ENCODE measurements at regions not wholly inside any gene's neighbourhood (a gene's known extent, or its start where the extent isn't known, plus 50 kb on each side); places are given as distances from the start of the nearest gene placed in this dataset.

- Histone ChIP-seq H3K9ac (ENCODE audit: low read depth in 1 of 2, low read length in 2 of 2) (no peak overlapping the region), H3K4me1 (ENCODE audit: control insufficient read depth in 2 of 2, insufficient read depth in 2 of 2, low read length in 2 of 2) (peaks cover 4 to 7% of the 10 kb centered on the region in 2 donors), H3K9me3 (ENCODE audit: control insufficient read depth in 2 of 2, low read length in 2 of 2) (no peaks in the 10 kb centered on the region), H3K27ac (ENCODE audit: low read depth in 2 of 2, low read length in 2 of 2) (no peak overlapping the region), H3K27me3 (ENCODE audit: control insufficient read depth in 2 of 2, insufficient read depth in 2 of 2, low read length in 2 of 2) (no peaks in the 10 kb centered on the region), H3K4me3 (ENCODE audit: low read length in 2 of 2) (no peak overlapping the region), H3K36me3 (ENCODE audit: control insufficient read depth in 2 of 2, insufficient read depth in 2 of 2, low read length in 2 of 2) (no peaks in the 10 kb centered on the region)
These were observed 131.9 kb downstream of the NPR3 start for GRCh38 chr5:32842813-32843530.

- Histone ChIP-seq H3K27me3 (ENCODE audit: control insufficient read depth in 2 of 2, insufficient read depth in 2 of 2, low read length in 2 of 2) (no peaks in the 10 kb centered on the region), H3K27ac (ENCODE audit: low read depth in 2 of 2, low read length in 2 of 2) (no peak overlapping the region), H3K36me3 (ENCODE audit: control insufficient read depth in 2 of 2, insufficient read depth in 2 of 2, low read length in 2 of 2) (no peaks in the 10 kb centered on the region), H3K9ac (ENCODE audit: low read depth in 1 of 2, low read length in 2 of 2) (no peak overlapping the region), H3K4me3 (ENCODE audit: low read length in 2 of 2) (no peak overlapping the region), H3K4me1 (ENCODE audit: control insufficient read depth in 2 of 2, insufficient read depth in 2 of 2, low read length in 2 of 2) (peaks cover 4 to 7% of the 10 kb centered on the region in 2 donors), H3K9me3 (ENCODE audit: control insufficient read depth in 2 of 2, low read length in 2 of 2) (no peaks in the 10 kb centered on the region)
These were observed 132.4 kb downstream of the NPR3 start for GRCh38 chr5:32843531-32843895.

- H3K4me3 ChIP-seq (ENCODE audit: low read length in 2 of 2) = no peak overlapping the region
- H3K9me3 ChIP-seq (ENCODE audit: control insufficient read depth in 2 of 2, low read length in 2 of 2) = no peaks in the 10 kb centered on the region
- no peak overlapping the region for H3K27ac ChIP-seq (ENCODE audit: low read depth in 2 of 2, low read length in 2 of 2)
- no peaks in the 10 kb centered on the region for H3K36me3 ChIP-seq (ENCODE audit: control insufficient read depth in 2 of 2, insufficient read depth in 2 of 2, low read length in 2 of 2)
- peaks cover 4 to 7% of the 10 kb centered on the region in 2 donors for H3K4me1 ChIP-seq (ENCODE audit: control insufficient read depth in 2 of 2, insufficient read depth in 2 of 2, low read length in 2 of 2)
- H3K27me3 ChIP-seq (ENCODE audit: control insufficient read depth in 2 of 2, insufficient read depth in 2 of 2, low read length in 2 of 2) = no peaks in the 10 kb centered on the region
- no peak overlapping the region for H3K9ac ChIP-seq (ENCODE audit: low read depth in 1 of 2, low read length in 2 of 2)
These were observed 134.1 kb downstream of the NPR3 start for GRCh38 chr5:32845171-32845570.

- peaks cover 0 to 3% of the 10 kb centered on the region in 2 donors for H3K4me1 ChIP-seq (ENCODE audit: control insufficient read depth in 2 of 2, insufficient read depth in 2 of 2, low read length in 2 of 2)
These were observed 137.0 kb downstream of the NPR3 start for GRCh38 chr5:32848120-32848519.

GRCh38 chr5:32848681-32849080 lies 137.6 kb downstream of the NPR3 start:
- Histone ChIP-seq H3K4me1 (ENCODE audit: control insufficient read depth in 2 of 2, insufficient read depth in 2 of 2, low read length in 2 of 2) (no peaks in the 10 kb centered on the region), H3K27ac (ENCODE audit: low read depth in 2 of 2, low read length in 2 of 2) (no peak overlapping the region), H3K36me3 (ENCODE audit: control insufficient read depth in 2 of 2, insufficient read depth in 2 of 2, low read length in 2 of 2) (no peaks in the 10 kb centered on the region), H3K9ac (ENCODE audit: low read depth in 1 of 2, low read length in 2 of 2) (no peak overlapping the region), H3K4me3 (ENCODE audit: low read length in 2 of 2) (no peak overlapping the region), H3K27me3 (ENCODE audit: control insufficient read depth in 2 of 2, insufficient read depth in 2 of 2, low read length in 2 of 2) (no peaks in the 10 kb centered on the region), H3K9me3 (ENCODE audit: control insufficient read depth in 2 of 2, low read length in 2 of 2) (no peaks in the 10 kb centered on the region)

More at GRCh38 chr5:32848120-32848519, 137.0 kb downstream of the NPR3 start:
- Histone ChIP-seq H3K27ac (ENCODE audit: low read depth in 2 of 2, low read length in 2 of 2) (no peak overlapping the region), H3K4me3 (ENCODE audit: low read length in 2 of 2) (no peak overlapping the region), H3K9me3 (ENCODE audit: control insufficient read depth in 2 of 2, low read length in 2 of 2) (no peaks in the 10 kb centered on the region), H3K27me3 (ENCODE audit: control insufficient read depth in 2 of 2, insufficient read depth in 2 of 2, low read length in 2 of 2) (no peaks in the 10 kb centered on the region), H3K36me3 (ENCODE audit: control insufficient read depth in 2 of 2, insufficient read depth in 2 of 2, low read length in 2 of 2) (no peaks in the 10 kb centered on the region), H3K9ac (ENCODE audit: low read depth in 1 of 2, low read length in 2 of 2) (no peak overlapping the region)

- H3K9me3 ChIP-seq (ENCODE audit: control insufficient read depth in 2 of 2, low read length in 2 of 2) = no peaks in the 10 kb centered on the region
- H3K27ac ChIP-seq (ENCODE audit: low read depth in 2 of 2, low read length in 2 of 2) = no peak overlapping the region
- no peaks in the 10 kb centered on the region for H3K4me1 ChIP-seq (ENCODE audit: control insufficient read depth in 2 of 2, insufficient read depth in 2 of 2, low read length in 2 of 2)
- no peak overlapping the region for H3K4me3 ChIP-seq (ENCODE audit: low read length in 2 of 2)
- no peak overlapping the region for H3K9ac ChIP-seq (ENCODE audit: low read depth in 1 of 2, low read length in 2 of 2)
- H3K36me3 ChIP-seq (ENCODE audit: control insufficient read depth in 2 of 2, insufficient read depth in 2 of 2, low read length in 2 of 2) = no peaks in the 10 kb centered on the region
- no peaks in the 10 kb centered on the region for H3K27me3 ChIP-seq (ENCODE audit: control insufficient read depth in 2 of 2, insufficient read depth in 2 of 2, low read length in 2 of 2)
These were observed 139.8 kb downstream of the NPR3 start for GRCh38 chr5:32850817-32851496.

GRCh38 chr5:32851559-32852173 lies 140.5 kb downstream of the NPR3 start:
- H3K9ac ChIP-seq (ENCODE audit: low read depth in 1 of 2, low read length in 2 of 2) = no peak overlapping the region
- no peak overlapping the region for H3K27ac ChIP-seq (ENCODE audit: low read depth in 2 of 2, low read length in 2 of 2)

GRCh38 chr5:32852535-32852934 lies 141.4 kb downstream of the NPR3 start:
- no peak overlapping the region for H3K27ac ChIP-seq (ENCODE audit: low read depth in 2 of 2, low read length in 2 of 2)
- no peaks in the 10 kb centered on the region for H3K4me1 ChIP-seq (ENCODE audit: control insufficient read depth in 2 of 2, insufficient read depth in 2 of 2, low read length in 2 of 2)
- no peaks in the 10 kb centered on the region for H3K27me3 ChIP-seq (ENCODE audit: control insufficient read depth in 2 of 2, insufficient read depth in 2 of 2, low read length in 2 of 2)
- H3K9ac ChIP-seq (ENCODE audit: low read depth in 1 of 2, low read length in 2 of 2) = no peak overlapping the region
- H3K36me3 ChIP-seq (ENCODE audit: control insufficient read depth in 2 of 2, insufficient read depth in 2 of 2, low read length in 2 of 2) = no peaks in the 10 kb centered on the region
- H3K4me3 ChIP-seq (ENCODE audit: low read length in 2 of 2) = no peak overlapping the region
- H3K9me3 ChIP-seq (ENCODE audit: control insufficient read depth in 2 of 2, low read length in 2 of 2) = no peaks in the 10 kb centered on the region

More at GRCh38 chr5:32851559-32852173, 140.5 kb downstream of the NPR3 start:
- Histone ChIP-seq H3K4me1 (ENCODE audit: control insufficient read depth in 2 of 2, insufficient read depth in 2 of 2, low read length in 2 of 2) (no peaks in the 10 kb centered on the region), H3K36me3 (ENCODE audit: control insufficient read depth in 2 of 2, insufficient read depth in 2 of 2, low read length in 2 of 2) (no peaks in the 10 kb centered on the region), H3K9me3 (ENCODE audit: control insufficient read depth in 2 of 2, low read length in 2 of 2) (no peaks in the 10 kb centered on the region), H3K4me3 (ENCODE audit: low read length in 2 of 2) (no peak overlapping the region), H3K27me3 (ENCODE audit: control insufficient read depth in 2 of 2, insufficient read depth in 2 of 2, low read length in 2 of 2) (no peaks in the 10 kb centered on the region)

GRCh38 chr5:32852976-32853375 lies 141.9 kb downstream of the NPR3 start:
- Histone ChIP-seq H3K9ac (ENCODE audit: low read depth in 1 of 2, low read length in 2 of 2) (no peak overlapping the region), H3K27me3 (ENCODE audit: control insufficient read depth in 2 of 2, insufficient read depth in 2 of 2, low read length in 2 of 2) (no peaks in the 10 kb centered on the region), H3K27ac (ENCODE audit: low read depth in 2 of 2, low read length in 2 of 2) (no peak overlapping the region), H3K9me3 (ENCODE audit: control insufficient read depth in 2 of 2, low read length in 2 of 2) (no peaks in the 10 kb centered on the region), H3K4me1 (ENCODE audit: control insufficient read depth in 2 of 2, insufficient read depth in 2 of 2, low read length in 2 of 2) (no peaks in the 10 kb centered on the region), H3K36me3 (ENCODE audit: control insufficient read depth in 2 of 2, insufficient read depth in 2 of 2, low read length in 2 of 2) (no peaks in the 10 kb centered on the region), H3K4me3 (ENCODE audit: low read length in 2 of 2) (no peak overlapping the region)

GRCh38 chr5:32854473-32854872 lies 143.4 kb downstream of the NPR3 start:
- Histone ChIP-seq H3K9me3 (ENCODE audit: control insufficient read depth in 2 of 2, low read length in 2 of 2) (no peaks in the 10 kb centered on the region), H3K27ac (ENCODE audit: low read depth in 2 of 2, low read length in 2 of 2) (no peak overlapping the region), H3K36me3 (ENCODE audit: control insufficient read depth in 2 of 2, insufficient read depth in 2 of 2, low read length in 2 of 2) (no peaks in the 10 kb centered on the region), H3K27me3 (ENCODE audit: control insufficient read depth in 2 of 2, insufficient read depth in 2 of 2, low read length in 2 of 2) (no peaks in the 10 kb centered on the region), H3K4me1 (ENCODE audit: control insufficient read depth in 2 of 2, insufficient read depth in 2 of 2, low read length in 2 of 2) (no peaks in the 10 kb centered on the region), H3K4me3 (ENCODE audit: low read length in 2 of 2) (no peak overlapping the region), H3K9ac (ENCODE audit: low read depth in 1 of 2, low read length in 2 of 2) (no peak overlapping the region)

Data from mucosa of rectum (tissue), 2 donors.